K562 (cell line): ENCODE measurements at regions not wholly inside any gene's neighbourhood (a gene's known extent, or its start where the extent isn't known, plus 50 kb on each side); places are given as distances from the start of the nearest gene placed in this dataset.

Experiments
- ATAC-seq: fragments of 200-7000 bp; cut with Tn5 transposase; 3 replicates; pipeline ENCODE4 v1.9.1; 2020; ENCODE audit warnings: moderate library complexity
- BruUV-seq: library from RNA; stranded (reverse); fragments of 400-500 nt; replicated peaks from 2 replicates; lab custom pipeline; 2021; lab: Mats Ljungman, UMichigan
- CTCF ChIA-PET: fragments of 300-600 bp; formaldehyde crosslinking; extraction: SDS; loops from one replicate; lab custom pipeline; 2021; ENCODE audit warnings: low intra/inter-chr PET ratio; lab: Yijun Ruan, JAX
- POLR2A ChIA-PET: fragments of 300-600, 350-650 bp; sonication (Branson Sonifier 250); formaldehyde crosslinking; extraction: SDS; loops from one replicate; lab custom pipeline; 2021; ENCODE audit warnings: antibody characterized with exemption, inconsistent platforms; lab: Yijun Ruan, JAX
- DNase-seq, 4 experiments: peaks; one replicate each; pipeline versions ENCODE4 v3.0.0 to v3.0.0-alpha.2; 2011 to 2018; ENCODE audit warnings: low spot score in 3 of 4, mixed read lengths in 3 of 4; ENCODE audit errors: extremely low read depth in 1 of 4
- FAIRE-seq: peaks from 2 replicates; lab custom pipeline; 2011; peaks lifted over from hg19 to GRCh38; lab: Jason Lieb, UNC
- H2AFZ ChIP-seq: 2 replicates; pipeline ENCODE4 v1.6.0; 2011; ENCODE audit warnings: low read depth, low read length, control low read depth, inconsistent platforms
- H3K27ac ChIP-seq: fragments of 200-600 bp; 3 replicates; pipeline ENCODE4 v1.8.0; 2011; ENCODE audit warnings: low read depth, mild to moderate bottlenecking, control low read depth, inconsistent platforms, low read length, moderate library complexity, mixed read lengths; ENCODE audit errors: extremely low read depth
- H3K27me3 ChIP-seq, 2 experiments: fragments of 300-600 bp in 1 of 2; 2 replicates in 1 of 2; 3 replicates in 1 of 2; pipeline versions ENCODE4 v1.6.0 to v1.8.0; 2011; ENCODE audit warnings: inconsistent platforms in 2 of 2, low read length in 2 of 2, mild to moderate bottlenecking in 1 of 2, mixed read lengths in 1 of 2, moderate library complexity in 1 of 2; ENCODE audit not compliant: control insufficient read depth in 2 of 2, insufficient read depth in 2 of 2
- H3K36me3 ChIP-seq: fragments of 300-600 bp; 3 replicates; pipeline ENCODE4 v1.8.0; 2011; ENCODE audit warnings: mild to moderate bottlenecking, low read length, inconsistent platforms; ENCODE audit not compliant: control insufficient read depth, insufficient read depth
- H3K4me1 ChIP-seq, 2 experiments: fragments of 200-600 bp in 1 of 2; replicated peaks in 1 of 2; 2 replicates in 1 of 2; 3 replicates in 1 of 2; pipeline versions ENCODE4 v1.5.1 to v1.8.0; 2011; ENCODE audit warnings: inconsistent platforms in 2 of 2, low read length in 2 of 2, mild to moderate bottlenecking in 1 of 2, mixed read lengths in 1 of 2, moderate library complexity in 1 of 2; ENCODE audit not compliant: control insufficient read depth in 2 of 2, insufficient read depth in 2 of 2
- H3K4me2 ChIP-seq: 2 replicates; pipeline ENCODE4 v1.6.1; 2011; ENCODE audit warnings: low read length, control low read depth, inconsistent platforms, mixed read lengths; ENCODE audit not compliant: insufficient read depth
- H3K4me3 ChIP-seq: fragments of 200-600 bp; sonication (generic), shearing (Covaris generic); 2 replicates; pipeline ENCODE4 v1.5.1; 2016; ENCODE audit warnings: control low read depth, inconsistent platforms
- H3K79me2 ChIP-seq: fragments of 200-600 bp; 3 replicates; pipeline ENCODE4 v1.8.0; 2011; ENCODE audit warnings: low read length, inconsistent platforms; ENCODE audit not compliant: control insufficient read depth, insufficient read depth
- H3K9ac ChIP-seq, 2 experiments: 2 replicates each; pipeline versions ENCODE4 v1.6.0 to v1.6.1; 2011; ENCODE audit warnings: low read depth in 2 of 2, low read length in 2 of 2, control low read depth in 1 of 2, inconsistent platforms in 1 of 2, mild to moderate bottlenecking in 1 of 2, mixed read lengths in 1 of 2; ENCODE audit not compliant: insufficient read depth in 1 of 2
- H3K9me1 ChIP-seq: one replicate; pipeline ENCODE4 v1.6.0; 2011; ENCODE audit warnings: inconsistent platforms, mild to moderate bottlenecking, low read length, moderate library complexity; ENCODE audit not compliant: control insufficient read depth, insufficient read depth
- H3K9me3 ChIP-seq: replicated peaks from 2 replicates; pipeline ENCODE4 v1.5.1; 2011; ENCODE audit warnings: low read depth, low read length, inconsistent platforms; ENCODE audit not compliant: control insufficient read depth, insufficient read depth
- H4K20me1 ChIP-seq: replicated peaks from 2 replicates; pipeline ENCODE4 v1.6.1; 2011; ENCODE audit warnings: low read length, inconsistent platforms, mixed read lengths; ENCODE audit not compliant: control insufficient read depth, insufficient read depth
- MBD2 ChIP-seq: sonication (generic); IDR thresholded peaks from 2 replicates; pipeline ENCODE4 v1.6.1; 2016; ENCODE audit warnings: low read depth, borderline replicate concordance
- MXD1 ChIP-seq: fragments of 250-450 bp; sonication (Bioruptor Pico); IDR thresholded peaks from 2 replicates; pipeline ENCODE4 v1.8.0; 2021; ENCODE audit warnings: borderline replicate concordance, mild to moderate bottlenecking, moderate library complexity; ENCODE audit not compliant: poor library complexity, severe bottlenecking
- TSHZ1 ChIP-seq: fragments of 250-450 bp; sonication (Bioruptor Pico); IDR thresholded peaks from 2 replicates; pipeline ENCODE4 v1.4.0; 2020; ENCODE audit warnings: mild to moderate bottlenecking, moderate library complexity
- UBTF ChIP-seq, 2 experiments: IDR thresholded peaks; 2 replicates each; pipeline ENCODE4 v1.6.1; 2012; ENCODE audit warnings: improper control_type of control experiment in 2 of 2, low read depth in 2 of 2, low read length in 2 of 2, borderline replicate concordance in 1 of 2
- ZNF280A ChIP-seq: fragments of 450-650 bp; IDR thresholded peaks from 2 replicates; pipeline ENCODE4 v1.6.1; 2018; ENCODE audit warnings: mild to moderate bottlenecking, low read depth; ENCODE audit not compliant: partially characterized antibody
- ZNF592 ChIP-seq: fragments of 450-650 bp; IDR thresholded peaks from 2 replicates; pipeline ENCODE4 v1.6.1; 2017; ENCODE audit warnings: antibody characterized with exemption, mild to moderate bottlenecking
- in situ Hi-C: fragments of 300-500 bp; cut with MboI; formaldehyde crosslinking; loops from 4 replicates; pipeline ENCODE4 v1.15.0; 2018; ENCODE audit warnings: inconsistent platforms, mixed read lengths
- intact Hi-C: fragments of 100-400 bp; cut with micrococcal nuclease; formaldehyde crosslinking; loops from 2 replicates; pipeline ENCODE4 v1.14.2; 2022

GRCh38 chr5:128838623-128839022 lies 126.7 kb upstream of the SLC27A6 start (continued):
- TF ChIP-seq ZNF592 (no peak), ZNF280A (no peak), MBD2 (no peak)

- POLR2A ChIA-PET, result no interaction called here
- Histone ChIP-seq H3K4me3 (no peak overlapping the region), H4K20me1 (no peaks in the 10 kb centered on the region), H3K9ac (no peak overlapping the region), H3K9me3 (0 out of 2 replicates have a peak, but pooled peaks cover 2% of the 10 kb centered on the region), H3K27ac (no peak overlapping the region), H3K27me3 (no peaks in the 10 kb centered on the region), H3K4me1 (no peaks in the 10 kb centered on the region), H3K79me2 (no peaks in the 10 kb centered on the region), H3K4me2 (no peak overlapping the region), H3K9me1 (no peaks in the 10 kb centered on the region), H2AFZ (no peak overlapping the region), H3K36me3 (no peaks in the 10 kb centered on the region)
- ATAC-seq (no peak), DNase-seq (no peak), FAIRE-seq (no peak)
- CTCF ChIA-PET, result no interaction called here
- intact Hi-C loops, result loop anchor here (5.0 kb wide), 1 partner anchor 1280 kb away; no protein-coding TSS in a partner anchor
- in situ Hi-C loops, result no loop called here
- BruUV-seq, result no TSS peak
- TF ChIP-seq MXD1 (CRISPR knock-in tag), result no peak
- TF ChIP-seq UBTF (IDR thresholded peaks at IDR 0.05; ENCODE audit: borderline replicate concordance in 1 of 2, low read depth in 2 of 2, low read length in 2 of 2), result no peak
- TF ChIP-seq TSHZ1 (CRISPR knock-in tag), result no peak
Observed at GRCh38 chr5:128842241-128842640, 123.0 kb upstream of the SLC27A6 start.
